ENCODE measurements at regions not wholly inside any gene's neighbourhood (a gene's known extent, or its start where the extent isn't known, plus 50 kb on each side); places are given as distances from the start of the nearest gene placed in this dataset.

DNA sequence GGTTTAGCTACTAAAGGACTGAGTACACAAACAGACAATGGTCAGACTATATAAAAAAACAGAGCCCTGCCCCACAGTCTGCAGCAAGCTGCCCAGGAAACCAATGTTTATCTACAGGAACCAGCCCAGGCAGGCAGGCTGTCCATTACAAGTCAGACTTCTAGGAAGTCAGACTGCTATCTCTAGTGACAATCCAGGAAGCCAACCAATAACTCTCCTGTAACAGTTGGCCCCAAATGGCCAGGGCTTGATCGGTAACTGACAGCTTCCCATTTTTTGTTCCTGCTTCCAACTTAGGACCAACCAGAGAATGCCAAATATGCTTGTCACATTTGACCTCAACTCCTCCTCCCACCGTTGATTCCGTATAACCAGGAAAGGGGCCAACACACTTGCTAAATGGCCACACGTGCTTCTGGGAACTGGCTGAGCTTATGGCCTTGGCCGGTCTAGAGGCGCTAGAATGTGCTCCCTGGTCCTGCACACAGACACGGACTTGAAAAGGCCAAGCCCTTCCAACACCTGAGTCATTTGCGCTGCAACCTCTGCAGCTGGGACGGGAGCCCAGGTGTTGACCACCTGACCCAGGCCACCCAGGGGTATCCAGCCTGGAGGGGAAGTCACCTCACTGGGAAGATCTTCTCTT is 79.6 kb upstream of the CDK20 start:
- peaks cover 0 to 7% (median 0%) of the 10 kb centered on the region in 4 experiments; a peak in 2 of 7 replicates for H3K4me1 ChIP-seq (replicated peaks in 1 of 4; ENCODE audit: control insufficient read depth in 3 of 4, insufficient read depth in 4 of 4, low read length in 3 of 4)
- H3K18ac ChIP-seq (ENCODE audit: extremely low read depth, low read length): no peak overlapping the region
- H3K14ac ChIP-seq (ENCODE audit: insufficient read length): no peak overlapping the region
- no peak overlapping the region for H2AFZ ChIP-seq (ENCODE audit: low read length)
- H3K23ac ChIP-seq (ENCODE audit: insufficient read length): no peak overlapping the region
- no peak overlapping the region for H4K5ac ChIP-seq (ENCODE audit: insufficient read length, low read depth, low read length)
- no peak overlapping the region for H3K4me2 ChIP-seq (ENCODE audit: insufficient read depth in 1 of 2, low read depth in 2 of 2, low read length in 2 of 2)
- WGBS, 2 experiments (ENCODE audit: extremely low coverage in 1 of 2, insufficient coverage in 1 of 2, insufficient read length in 1 of 2, insufficient replicate concordance in 2 of 2, low coverage in 1 of 2, low lambda C conversion rate in 2 of 2, missing lambda C conversion rate in 1 of 2): 91% methylated on average over 9 of the region's 9 CpGs; no CpG with 5 or more reads in 1 of the 2 experiments
- POLR2A ChIA-PET (ENCODE audit: partially characterized antibody): no interaction called here
- no peak overlapping the region for H4K8ac ChIP-seq (ENCODE audit: extremely low read depth, insufficient read depth, low read length)
- no peak overlapping the region for H2AK5ac ChIP-seq (ENCODE audit: low read depth, low read length)
- no peaks in the 10 kb centered on the region for H4K20me1 ChIP-seq (replicated peaks in 1 of 2; ENCODE audit: control insufficient read depth in 1 of 2, insufficient read depth in 2 of 2, low read length in 2 of 2)
- H4K91ac ChIP-seq (replicated peaks; ENCODE audit: insufficient read length, low read length): no peak overlapping the region
- no peaks in the 10 kb centered on the region for H3K9me3 ChIP-seq (ENCODE audit: insufficient read depth in 2 of 2, low read depth in 1 of 2, low read length in 1 of 2)
- H3K23me2 ChIP-seq (ENCODE audit: low read depth, low read length): no peaks in the 10 kb centered on the region
- CTCF ChIA-PET (ENCODE audit: partially characterized antibody): interaction anchor here (0.7 to 2.7 kb wide), 6 partner anchors 12 to 103 kb away, joined by 3 to 15 read pairs (median 4); no protein-coding TSS in a partner anchor
- TF ChIP-seq KDM1A (IDR thresholded peaks at IDR 0.05; ENCODE audit: borderline replicate concordance, low read length): no peak
- no peak for TF ChIP-seq E2F6 (IDR thresholded peaks at IDR 0.05)
- no peak for TF ChIP-seq RAD21 (IDR thresholded peaks at IDR 0.05 in 1 of 2, conservative IDR thresholded peaks at IDR 0.05 in 1 of 2; ENCODE audit: low read depth in 2 of 2, low read length in 2 of 2)
- no peak for TF ChIP-seq PHF8 (conservative IDR thresholded peaks at IDR 0.05; ENCODE audit: low read depth, low read length)
- TF ChIP-seq CHD1 (IDR thresholded peaks at IDR 0.05; ENCODE audit: low read depth, low read length): no peak
- no peak for TF ChIP-seq RNF2 (IDR thresholded peaks at IDR 0.05; ENCODE audit: borderline replicate concordance, low read depth, low read length, missing control alignments, poor library complexity, severe bottlenecking)
- no peak for TF ChIP-seq EGR1 (IDR thresholded peaks at IDR 0.05; ENCODE audit: borderline replicate concordance, low read depth, low read length)
- TF ChIP-seq POLR2A (IDR thresholded peaks at IDR 0.05; ENCODE audit: control extremely low read depth in 1 of 2, low read depth in 2 of 2, low read length in 2 of 2): no peak
- no peak for TF ChIP-seq GTF2F1 (IDR thresholded peaks at IDR 0.05; ENCODE audit: borderline replicate concordance, low read depth, low read length)
- no peak for TF ChIP-seq CBX8 (IDR thresholded peaks at IDR 0.05; ENCODE audit: borderline replicate concordance, low read depth, low read length)
- TF ChIP-seq ZNF274 (IDR thresholded peaks at IDR 0.05; ENCODE audit: borderline replicate concordance, extremely low read depth, low read length): no peak
- H3K9ac ChIP-seq (replicated peaks in 1 of 4; ENCODE audit: extremely low read depth in 1 of 4, low read depth in 3 of 4, low read length in 3 of 4): no peak overlapping the region
- H2BK20ac ChIP-seq (ENCODE audit: low read length): no peak overlapping the region
- H3K79me1 ChIP-seq (ENCODE audit: low read depth, low read length): no peaks in the 10 kb centered on the region
- H2BK15ac ChIP-seq (ENCODE audit: low read length): no peak overlapping the region
- H3K27me3 ChIP-seq (replicated peaks in 1 of 4; ENCODE audit: control insufficient read depth in 3 of 4, extremely low read depth in 1 of 4, insufficient read depth in 3 of 4, low read length in 3 of 4): no peaks in the 10 kb centered on the region
- H2BK12ac ChIP-seq (ENCODE audit: low read depth, low read length): no peak overlapping the region
- no peak overlapping the region for H2BK120ac ChIP-seq (replicated peaks; ENCODE audit: low read depth, low read length)
- no peaks in the 10 kb centered on the region for H3K79me2 ChIP-seq (ENCODE audit: control insufficient read depth in 1 of 2, insufficient read depth in 2 of 2, low read length in 2 of 2)
- DNase-seq (ENCODE audit: low read depth in 1 of 2, low spot score in 2 of 2) (no peak), FAIRE-seq (no peak)
- H3K27ac ChIP-seq (ENCODE audit: low read depth, low read length): no peak overlapping the region
- H3K56ac ChIP-seq (replicated peaks; ENCODE audit: insufficient read length, low read depth, low read length): no peak overlapping the region
- no peak overlapping the region for H3K4me3 ChIP-seq (ENCODE audit: extremely low read depth in 1 of 4, insufficient read depth in 2 of 4, low read depth in 3 of 4, low read length in 4 of 4)
- no peak overlapping the region for H2BK5ac ChIP-seq (ENCODE audit: low read depth, low read length)
- H3K36me3 ChIP-seq (ENCODE audit: control insufficient read depth in 2 of 4, insufficient read depth in 4 of 4, low read length in 3 of 4): no peaks in the 10 kb centered on the region
- H3K4ac ChIP-seq (replicated peaks; ENCODE audit: insufficient read length, low read depth, low read length): no peak overlapping the region
